Thyroid gland (tissue), 4 donors: ENCODE measurements at regions not wholly inside any gene's neighbourhood (a gene's known extent, or its start where the extent isn't known, plus 50 kb on each side); places are given as distances from the start of the nearest gene placed in this dataset.
"Not testable (repeated sequence)": the region's sequence is repeated elsewhere in the genome, so short reads cannot be mapped to it uniquely, and the experiment has no call there.

Source experiments
- DNase-seq, 2 donors: peaks; one replicate each; pipeline ENCODE4 v3.0.0-alpha.2; 2019
- H3K27ac ChIP-seq, 3 donors: fragments of 200-600 bp; sonication (generic); 1 replicate in 2 of 3; 2 replicates in 1 of 3; pipeline ENCODE4 v1.5.1; 2016 to 2019; ENCODE audit warnings: mild to moderate bottlenecking in 1 of 3, moderate library complexity in 1 of 3
- H3K27me3 ChIP-seq: fragments of 200-600 bp; sonication (generic); one replicate; pipeline ENCODE4 v1.5.1; 2019
- H3K36me3 ChIP-seq, 2 donors: fragments of 200-600 bp; sonication (generic); one replicate each; pipeline ENCODE4 v1.5.1; 2016 to 2019
- H3K4me1 ChIP-seq, 2 donors: fragments of 200-600 bp; sonication (generic); one replicate each; pipeline ENCODE4 v1.5.1; 2017 to 2019
- H3K4me3 ChIP-seq, 3 donors: fragments of 200-600 bp; sonication (generic); replicated peaks in 1 of 3; 1 replicate in 2 of 3; 2 replicates in 1 of 3; pipeline ENCODE4 v1.5.1; 2016; ENCODE audit warnings: mild to moderate bottlenecking in 1 of 3
- H3K9me3 ChIP-seq: fragments of 200-600 bp; sonication (generic); one replicate; pipeline ENCODE4 v1.5.1; 2017
- CTCF ChIP-seq, 6 experiments: fragments of 200-600 bp in 3 of 6; fragments of 450-650 bp in 3 of 6; sonication (generic) in 3 of 6; IDR thresholded peaks; one replicate each; pipeline ENCODE4 v1.5.1; 2016 to 2019; ENCODE audit warnings: antibody characterized with exemption in 6 of 6, mild to moderate bottlenecking in 2 of 6, inconsistent platforms in 1 of 6, moderate library complexity in 1 of 6
- POLR2A ChIP-seq, 2 donors: fragments of 450-650 bp; IDR thresholded peaks; one replicate each; pipeline ENCODE4 v1.6.1; 2017; ENCODE audit warnings: antibody characterized with exemption in 2 of 2, mild to moderate bottlenecking in 2 of 2, moderate library complexity in 1 of 2
- WGBS, 2 donors: methylation state at CpG; one replicate each; pipeline ENCODE4 v1.1.5; 2017; 5-methylcytosine and 5-hydroxymethylcytosine counted together
- intact Hi-C: fragments of 100-400 bp; cut with DNase I; formaldehyde crosslinking; loops from one replicate; pipeline ENCODE4 v1.15.1; 2023

GRCh38 chr7:91573405-91573804, 307.1 kb downstream of the MTERF1 start:
- no peak for DNase-seq
- Histone ChIP-seq H3K27me3 (no peaks in the 10 kb centered on the region), H3K36me3 (no peaks in the 10 kb centered on the region), H3K4me1 (peaks cover 0 to 6% of the 10 kb centered on the region in 2 donors), H3K9me3 (no peaks in the 10 kb centered on the region), H3K27ac (no peak overlapping the region), H3K4me3 (no peak overlapping the region)
- intact Hi-C loops = no loop called here
- WGBS, 2 donors = 88 to 95% methylated on average over 1 of the region's 1 CpG
- TF ChIP-seq POLR2A (IDR thresholded peaks at IDR 0.05) = no peak
- no peak for TF ChIP-seq CTCF (IDR thresholded peaks at IDR 0.05)

- H3K27ac ChIP-seq, H3K36me3 ChIP-seq, H3K4me1 ChIP-seq, H3K9me3 ChIP-seq, H3K4me3 ChIP-seq, H3K27me3 ChIP-seq, DNase-seq, intact Hi-C loops: not testable (repeated sequence)
- 90% methylated on average over 2 of the region's 2 CpGs for WGBS, 2 donors
Measured at GRCh38 chr7:91576459-91576858, 304.0 kb downstream of the MTERF1 start.

- no peaks in the 10 kb centered on the region for H3K36me3 ChIP-seq
- no peaks in the 10 kb centered on the region for H3K27me3 ChIP-seq
- no peaks in the 10 kb centered on the region for H3K4me1 ChIP-seq
- 92% methylated on average over 9 of the region's 9 CpGs for WGBS, 2 donors
- no peaks in the 10 kb centered on the region for H3K9me3 ChIP-seq
- H3K27ac ChIP-seq = no peak overlapping the region
- TF ChIP-seq POLR2A (IDR thresholded peaks at IDR 0.05) (no peak), CTCF (IDR thresholded peaks at IDR 0.05) (no peak)
- intact Hi-C loops = no loop called here
- no peak overlapping the region for H3K4me3 ChIP-seq
- no peak for DNase-seq
Measured at GRCh38 chr7:91579837-91580236, 300.7 kb downstream of the MTERF1 start.

GRCh38 chr7:91582799-91583477, 297.6 kb downstream of the MTERF1 start:
- H3K27me3 ChIP-seq = no peaks in the 10 kb centered on the region
- no peak overlapping the region for H3K27ac ChIP-seq
- H3K4me1 ChIP-seq = no peaks in the 10 kb centered on the region
- intact Hi-C loops = no loop called here
- no peaks in the 10 kb centered on the region for H3K36me3 ChIP-seq
- DNase-seq = no peak
- H3K9me3 ChIP-seq = no peaks in the 10 kb centered on the region
- TF ChIP-seq CTCF (IDR thresholded peaks at IDR 0.05) = no peak
- 94 to 95% methylated on average over 15 of the region's 15 CpGs for WGBS, 2 donors
- no peak overlapping the region for H3K4me3 ChIP-seq

GRCh38 chr7:91596287-91596686, 284.2 kb downstream of the MTERF1 start:
- no peaks in the 10 kb centered on the region for H3K36me3 ChIP-seq
- H3K27ac ChIP-seq = no peak overlapping the region
- H3K27me3 ChIP-seq = no peaks in the 10 kb centered on the region
- no peak overlapping the region for H3K4me3 ChIP-seq
- 47 to 51% methylated on average over 2 of the region's 2 CpGs for WGBS, 2 donors
- TF ChIP-seq POLR2A (IDR thresholded peaks at IDR 0.05) = no peak
- no peak for TF ChIP-seq CTCF (IDR thresholded peaks at IDR 0.05)
- H3K9me3 ChIP-seq = no peaks in the 10 kb centered on the region
- DNase-seq = no peak
- H3K4me1 ChIP-seq = no peaks in the 10 kb centered on the region
- intact Hi-C loops = no loop called here

- Histone ChIP-seq H3K27ac (no peak overlapping the region), H3K9me3 (no peaks in the 10 kb centered on the region), H3K4me1 (no peaks in the 10 kb centered on the region), H3K36me3 (no peaks in the 10 kb centered on the region), H3K4me3 (no peak overlapping the region), H3K27me3 (no peaks in the 10 kb centered on the region)
- no peak for TF ChIP-seq CTCF (IDR thresholded peaks at IDR 0.05)
- TF ChIP-seq POLR2A (IDR thresholded peaks at IDR 0.05) = no peak
- DNase-seq = no peak
- intact Hi-C loops = no loop called here
- WGBS, 2 donors = 78 to 83% methylated on average over 1 of the region's 1 CpG
Measured at GRCh38 chr7:91598791-91599190, 281.7 kb downstream of the MTERF1 start.
